HG02970 (cell line): ENCODE measurements at regions not wholly inside any gene's neighbourhood (a gene's known extent, or its start where the extent isn't known, plus 50 kb on each side); places are given as distances from the start of the nearest gene placed in this dataset.
"Not testable (repeated sequence)": the region's sequence is repeated elsewhere in the genome, so short reads cannot be mapped to it uniquely, and the experiment has no call there.

Experiments used
- ATAC-seq: cut with Tn5 transposase; IDR thresholded peaks from one replicate; pipeline ENCODE4 v1.9.1; 2021; ENCODE audit warnings: mild to moderate bottlenecking, moderate library complexity, moderate number of reproducible peaks; ENCODE audit not compliant: unreplicated experiment, low FRiP score

DNA sequence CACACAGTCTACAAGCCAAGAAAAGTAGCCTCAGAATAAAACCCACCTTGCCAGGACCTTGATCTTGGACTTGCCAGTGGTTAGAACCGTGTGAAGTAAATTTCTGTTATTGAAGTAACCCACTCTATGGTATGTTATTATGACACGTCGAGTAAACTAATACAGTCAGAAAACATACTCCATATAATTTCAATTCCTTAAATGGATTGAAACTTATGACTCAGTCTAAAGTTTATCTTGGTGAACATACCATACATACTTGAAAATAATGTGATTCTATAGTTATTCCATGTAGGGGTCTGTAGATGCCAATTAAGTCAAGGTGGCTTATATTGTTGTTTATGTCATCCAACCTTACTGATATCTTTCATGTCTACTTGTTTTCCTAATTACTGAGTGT is 950.7 kb downstream of the TLE4 start:
- ATAC-seq: no peak

DNA sequence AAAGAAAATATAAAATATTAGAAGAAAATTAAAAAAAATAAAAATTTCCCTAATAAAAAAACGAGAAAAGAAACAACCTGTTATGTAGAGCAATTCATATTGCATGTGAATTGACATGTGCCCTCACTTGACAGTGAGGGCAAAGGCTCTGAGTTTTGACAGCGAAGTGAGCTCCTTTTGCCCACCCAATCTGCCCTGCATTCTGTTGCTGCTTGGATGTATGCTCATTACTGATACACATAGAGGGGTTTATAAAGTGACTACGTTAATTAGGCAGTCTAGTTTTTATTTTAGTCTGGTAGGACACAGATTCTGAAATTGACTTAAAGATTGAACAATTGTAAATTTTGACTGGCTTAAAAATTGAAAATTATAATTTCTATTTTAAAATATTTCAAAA is 949.4 kb downstream of the TLE4 start:
- ATAC-seq: no peak

DNA sequence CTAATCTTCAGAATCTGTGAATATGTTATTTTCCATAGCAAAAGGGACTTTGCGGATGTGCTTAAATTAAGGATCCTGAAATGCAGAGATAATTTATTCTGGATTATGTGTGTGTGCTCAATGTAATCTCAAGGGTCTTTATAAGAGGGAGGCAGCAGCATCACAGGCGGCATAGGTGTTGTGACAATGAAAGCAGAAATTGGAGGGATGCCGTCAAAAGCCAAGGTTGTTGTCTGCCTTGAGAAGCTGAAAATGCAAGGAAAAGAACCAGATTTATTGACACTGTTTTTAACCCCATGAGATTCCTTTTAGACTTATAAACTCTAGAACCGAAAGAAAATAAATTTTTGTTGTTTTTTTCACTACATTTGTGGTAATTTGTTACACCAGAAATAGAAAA is 948.5 kb downstream of the TLE4 start:
- no peak for ATAC-seq

DNA sequence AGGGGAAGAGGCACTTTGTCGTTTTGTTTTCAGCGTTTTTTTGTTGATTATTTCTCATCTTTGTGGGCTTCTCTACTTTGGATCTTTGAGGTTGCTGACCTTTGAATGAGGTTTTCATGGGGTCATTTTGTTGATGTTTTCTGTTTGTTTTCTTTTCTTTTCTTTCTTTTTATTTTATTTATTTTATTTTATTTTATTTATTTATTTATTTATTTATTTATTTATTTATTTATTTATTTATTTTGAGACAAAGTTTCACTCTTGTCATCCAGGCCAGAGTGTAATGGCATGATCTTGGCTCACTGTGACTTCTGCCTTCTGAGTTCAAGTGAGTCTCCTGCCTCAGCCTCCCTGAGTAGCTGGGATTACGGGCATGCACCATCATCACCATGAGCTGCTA is 946.7 kb downstream of the TLE4 start:
- ATAC-seq: no peak

DNA sequence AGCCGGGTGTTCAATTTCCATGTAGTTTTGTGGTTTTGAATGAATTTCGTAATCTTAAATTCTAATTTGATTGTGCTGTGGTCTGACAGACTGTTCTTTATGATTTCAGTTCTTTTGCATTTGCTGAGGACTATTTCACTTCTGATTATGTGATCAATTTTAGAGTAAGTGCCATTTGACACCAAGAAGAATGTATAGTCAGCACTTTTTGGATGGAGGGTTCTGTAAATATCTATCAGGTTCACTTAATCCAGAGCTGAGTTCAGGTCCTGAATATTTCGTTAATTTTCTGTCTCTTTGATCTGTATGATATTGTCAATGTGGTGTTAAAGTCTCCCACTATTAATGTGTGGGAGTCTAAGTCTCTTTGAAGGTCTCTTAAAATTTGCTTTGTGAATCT is 944.9 kb downstream of the TLE4 start:
- no peak for ATAC-seq

DNA sequence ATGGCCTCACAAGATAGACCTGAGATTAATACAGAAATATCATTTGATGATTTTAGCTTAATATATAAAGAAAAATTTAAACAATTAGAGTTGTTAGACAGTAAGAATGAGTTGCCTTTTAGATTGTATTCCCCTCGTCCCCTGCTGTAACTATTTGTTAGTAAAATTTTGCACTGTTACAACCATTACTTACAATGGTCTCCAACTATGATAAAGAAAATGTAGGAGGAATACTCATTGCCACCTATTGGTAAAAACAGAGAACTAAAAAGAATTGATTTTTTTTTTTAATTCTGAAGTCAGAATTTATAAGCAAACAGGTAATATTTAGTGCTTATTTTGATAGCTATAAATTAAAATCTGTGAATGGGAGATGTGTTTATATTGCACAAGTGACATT is 937.6 kb downstream of the TLE4 start:
- ATAC-seq: no peak

DNA sequence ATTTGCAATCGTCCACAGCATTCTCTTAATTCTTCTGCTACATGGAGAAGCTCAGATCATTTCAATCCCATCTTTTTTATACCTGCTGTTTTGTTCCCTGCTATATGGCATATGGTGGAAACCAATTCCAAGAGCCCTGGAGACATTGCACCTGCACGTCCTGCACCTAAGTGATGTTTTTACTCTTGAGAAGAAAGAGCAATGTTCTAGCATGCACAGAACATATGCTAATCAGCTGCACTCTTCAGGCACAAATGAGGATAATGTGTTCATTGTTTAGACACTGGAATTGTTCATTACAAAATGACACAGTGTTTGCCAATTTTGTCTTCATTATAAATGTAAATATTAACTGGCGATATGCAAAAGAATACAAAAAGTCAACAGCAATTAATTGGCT is 935.8 kb downstream of the TLE4 start:
- no peak for ATAC-seq

DNA sequence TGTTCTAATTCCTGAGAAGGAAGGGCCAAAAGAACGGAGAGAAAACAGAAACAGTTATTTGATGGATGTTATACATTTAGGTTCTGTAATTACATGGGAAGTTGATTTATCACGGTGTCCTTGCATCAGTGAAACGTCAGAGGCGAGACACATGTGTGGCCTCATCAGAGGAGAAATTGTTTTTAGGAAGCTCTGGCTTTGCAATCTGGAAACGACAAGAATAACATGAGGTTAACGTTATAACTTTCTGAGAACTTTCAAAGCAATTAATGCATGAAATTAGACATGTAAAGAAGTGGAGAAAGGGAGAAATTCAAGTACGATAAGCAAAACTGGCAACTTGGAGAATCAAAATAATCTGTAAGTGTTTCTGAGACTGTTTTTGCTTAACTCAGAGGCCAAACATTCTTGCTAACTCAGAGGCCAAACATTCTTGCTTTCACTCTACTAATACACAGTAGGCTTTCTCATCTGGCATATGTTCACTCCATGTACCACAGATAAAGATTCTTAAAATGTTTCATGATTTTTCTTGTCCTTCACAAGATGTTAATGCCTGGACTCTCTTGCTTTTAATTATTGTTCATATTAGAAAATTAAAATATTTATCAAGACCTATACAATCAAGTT is 933.0 kb downstream of the TLE4 start:
- ATAC-seq: no peak

DNA sequence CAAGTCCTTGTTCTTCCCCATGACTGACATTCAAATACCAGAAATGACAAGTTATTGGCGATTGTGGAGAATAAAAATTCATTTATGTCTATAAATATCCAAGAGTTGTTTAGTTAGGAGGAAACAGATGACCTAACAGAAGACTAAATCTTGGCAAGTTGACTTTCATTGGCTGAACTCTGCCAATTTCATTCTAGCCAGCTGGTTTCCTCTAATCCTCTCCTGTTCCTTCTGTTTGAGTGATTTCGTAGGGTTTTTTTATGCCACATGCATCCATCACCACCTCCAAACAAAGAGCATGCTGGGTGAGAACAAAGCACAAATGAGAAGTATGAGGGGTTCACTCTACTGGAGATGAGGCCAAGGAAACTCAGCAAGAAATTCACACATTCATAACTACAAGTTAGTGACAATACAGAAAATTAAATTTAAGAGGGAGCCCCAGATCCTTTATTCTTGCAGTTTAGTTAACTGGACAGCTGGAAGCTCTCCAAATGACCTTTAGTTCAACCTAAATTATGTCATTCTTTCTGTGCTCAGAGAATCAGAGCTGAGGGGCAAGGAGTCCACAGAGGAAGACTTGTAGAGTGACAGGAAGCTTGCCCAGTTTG is 932.0 kb downstream of the TLE4 start:
- no peak for ATAC-seq

DNA sequence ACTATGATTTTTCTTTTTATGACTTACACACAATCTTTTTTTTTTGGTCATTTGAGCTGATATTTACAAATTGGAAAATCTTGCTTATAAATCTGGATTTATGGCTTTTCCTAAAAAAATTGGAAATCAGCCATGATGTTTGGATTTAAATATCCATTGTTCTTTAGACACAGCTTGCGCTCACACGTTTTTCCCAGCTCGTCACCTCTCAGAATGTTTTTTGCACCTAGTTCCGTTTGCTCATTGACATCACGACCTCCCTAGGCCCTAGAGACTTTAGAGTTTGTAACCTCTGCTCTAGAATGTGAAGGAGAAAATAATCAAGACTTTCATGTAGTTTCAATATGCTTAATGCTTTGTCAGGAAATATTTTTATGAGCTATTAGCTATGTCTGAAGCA is 930.5 kb downstream of the TLE4 start:
- no peak for ATAC-seq

DNA sequence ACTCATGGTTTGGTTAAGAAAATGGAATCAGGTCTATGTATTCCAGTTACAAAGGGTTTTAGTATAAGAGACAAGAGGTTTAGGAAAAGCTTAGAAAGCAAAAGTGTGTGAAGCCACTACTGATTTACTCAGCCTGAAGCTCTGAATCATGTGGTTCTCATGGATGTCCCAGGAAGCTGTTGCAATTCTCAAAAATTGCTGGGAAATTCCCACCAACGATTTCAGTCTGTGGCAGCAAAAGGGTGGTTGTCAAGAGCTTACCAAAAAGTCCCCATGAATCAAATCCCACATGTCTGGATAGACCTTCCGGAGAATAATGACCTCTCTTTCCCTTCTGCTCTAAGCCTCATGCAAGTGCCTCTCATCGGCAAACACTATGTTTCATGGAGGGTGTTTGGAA is 929.9 kb downstream of the TLE4 start:
- ATAC-seq: no peak

DNA sequence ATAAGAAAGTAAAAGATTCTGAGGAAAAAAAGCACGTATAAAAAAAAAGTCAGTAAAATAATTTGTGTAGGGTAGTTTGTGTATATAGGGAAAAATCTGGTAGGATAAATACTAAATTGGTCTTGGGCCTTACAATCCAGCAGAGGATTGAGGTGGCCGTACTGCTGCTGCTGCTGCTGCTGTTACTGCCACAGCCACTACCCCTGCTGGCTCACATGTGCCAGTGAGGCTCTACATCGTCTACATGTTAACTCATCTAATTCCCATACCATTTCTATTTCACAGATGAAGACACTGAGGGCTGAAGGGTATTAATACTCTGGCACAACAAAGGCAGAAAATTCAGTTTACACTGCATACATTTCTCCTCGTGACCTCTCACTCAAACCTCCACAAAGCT is 928.5 kb downstream of the TLE4 start:
- ATAC-seq: no peak

DNA sequence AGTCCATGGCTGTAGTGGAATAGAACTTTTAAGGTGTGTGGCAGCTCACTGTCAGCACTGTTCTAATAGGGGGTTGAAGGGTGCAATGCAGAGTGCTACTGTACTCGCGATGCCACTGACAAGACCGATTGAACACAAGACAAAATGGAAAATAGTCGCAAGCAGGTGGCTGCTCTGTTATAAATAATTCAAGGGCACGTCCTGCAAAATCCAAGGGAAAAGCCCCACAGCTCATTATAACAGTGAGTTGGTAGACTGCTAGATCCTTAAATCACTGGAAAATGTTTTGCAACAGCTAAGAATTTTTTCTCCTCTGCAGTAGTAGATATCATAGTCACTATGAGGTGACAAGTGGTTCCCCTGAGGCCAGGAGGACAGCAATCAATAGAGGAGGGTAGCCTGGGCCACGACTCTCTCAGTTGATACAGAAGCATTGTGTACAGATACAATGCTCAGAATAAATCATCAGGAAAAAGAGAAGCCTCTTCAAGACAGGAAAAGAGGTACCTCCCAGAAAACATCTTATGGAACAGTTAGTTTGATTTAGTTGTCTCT is 926.3 kb downstream of the TLE4 start:
- ATAC-seq: no peak

DNA sequence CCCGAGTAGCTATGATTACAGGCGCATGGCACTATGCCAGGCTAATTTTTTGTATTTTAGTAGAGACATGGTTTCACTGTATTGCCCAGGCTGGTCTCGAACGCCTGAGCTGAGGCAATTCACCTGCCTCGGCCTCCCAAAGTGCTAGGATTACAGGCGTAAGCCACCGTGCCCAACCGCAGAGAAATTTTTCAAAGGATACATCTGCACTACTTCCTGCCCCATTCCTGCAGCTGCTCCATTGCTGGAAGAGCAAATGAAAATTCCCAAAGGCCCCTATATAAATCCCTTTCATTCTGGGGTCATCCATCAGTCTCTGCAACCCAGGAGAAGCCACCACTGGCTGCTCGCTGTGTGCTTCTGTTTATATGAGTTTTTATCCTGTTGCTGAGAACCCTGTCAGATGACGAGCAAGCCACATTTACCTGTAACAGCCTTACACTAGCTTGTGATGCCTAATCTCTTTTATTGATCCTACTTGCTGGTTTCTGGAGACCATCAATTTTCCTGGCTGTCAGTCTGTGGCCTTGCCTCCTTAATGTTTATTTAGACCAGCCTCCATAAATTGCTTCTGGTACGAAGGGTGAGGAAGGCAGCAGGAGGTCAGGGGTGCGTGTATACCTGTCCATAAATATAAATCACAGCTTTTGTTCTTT is 925.3 kb downstream of the TLE4 start:
- ATAC-seq: no peak

DNA sequence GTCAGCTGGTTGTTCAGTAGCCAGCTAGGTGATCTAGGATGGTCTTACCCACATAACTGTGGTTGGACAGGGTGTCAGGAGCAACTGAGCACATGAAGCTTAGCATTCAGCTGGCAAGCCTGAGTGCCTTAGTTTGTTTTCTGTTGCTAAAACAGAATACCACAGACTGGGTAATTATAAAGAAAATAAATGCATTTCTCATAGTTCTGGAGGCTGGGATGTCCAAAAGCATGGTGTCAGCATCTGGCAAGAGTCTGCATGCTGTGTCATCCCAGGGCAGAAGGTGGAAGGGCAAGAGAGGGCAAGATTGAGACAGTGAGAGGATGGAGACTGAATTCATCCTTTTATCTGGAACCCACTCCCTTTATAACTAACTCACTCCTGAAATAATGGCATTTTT is 921.5 kb downstream of the TLE4 start:
- ATAC-seq: no peak

DNA sequence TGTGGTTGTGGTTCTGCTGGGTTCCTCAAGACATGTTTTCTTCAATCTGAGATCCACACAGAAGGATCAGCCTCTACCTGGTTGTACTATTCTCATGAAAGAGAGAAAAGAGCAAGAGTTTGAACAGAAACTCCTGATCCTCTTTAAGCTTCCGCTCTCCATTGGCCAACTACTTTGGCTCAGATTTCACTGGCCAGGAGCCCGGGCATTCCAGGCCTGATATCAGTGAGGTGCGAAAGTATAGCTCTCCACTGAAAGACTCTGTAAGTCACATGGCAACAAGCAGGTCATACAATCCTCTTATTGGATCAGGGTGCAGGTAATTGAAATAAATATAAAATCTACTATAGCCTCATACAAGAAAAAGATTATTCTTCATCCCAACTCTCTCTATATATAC is 920.5 kb downstream of the TLE4 start:
- ATAC-seq: no peak

DNA sequence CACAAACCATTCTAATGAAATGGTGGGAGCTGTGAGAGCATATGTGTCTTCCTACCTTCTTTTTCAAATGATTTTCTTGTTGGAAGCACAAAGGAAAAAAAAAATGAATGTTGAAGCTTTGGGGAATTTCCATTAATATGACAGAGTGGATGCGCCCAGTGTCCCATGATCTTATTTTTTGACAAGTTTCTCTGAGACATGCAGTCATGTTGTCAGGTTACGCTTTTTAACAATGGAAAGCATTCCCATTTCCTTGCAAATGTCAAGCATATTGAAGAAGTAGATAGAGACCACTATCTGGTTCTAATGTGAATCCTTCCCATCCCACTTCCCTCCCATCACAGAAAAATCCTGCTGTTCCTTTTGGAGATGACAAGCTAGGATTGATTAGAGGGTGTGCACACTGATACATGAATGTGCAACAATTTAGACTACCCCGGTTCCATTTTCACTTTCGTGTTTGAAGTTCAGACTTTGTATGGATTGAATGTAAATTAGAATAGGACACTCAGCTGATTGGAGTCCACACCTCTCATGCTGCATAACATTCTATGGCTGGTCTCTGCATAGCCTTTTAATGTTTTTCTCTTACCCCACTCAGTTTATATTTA is 919.4 kb downstream of the TLE4 start:
- no peak for ATAC-seq

DNA sequence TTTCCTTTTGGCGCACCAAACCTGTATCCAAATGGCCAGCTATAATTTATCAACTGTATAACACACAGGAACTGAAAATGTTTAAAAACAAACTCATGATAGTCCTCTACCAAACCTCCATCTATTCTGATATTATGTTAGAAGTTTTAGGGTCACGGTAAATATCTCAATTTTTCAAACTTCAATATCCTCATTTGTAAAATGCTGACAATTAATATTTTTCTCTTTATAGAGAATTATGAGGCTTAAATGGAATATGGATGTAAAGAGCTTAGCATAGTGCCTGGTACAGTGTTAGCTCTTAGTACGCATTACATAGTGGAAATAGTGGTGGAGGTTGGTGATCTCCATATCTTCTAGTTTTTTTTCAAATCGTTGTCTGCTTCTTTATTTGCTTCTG is 917.6 kb downstream of the TLE4 start:
- ATAC-seq: no peak

DNA sequence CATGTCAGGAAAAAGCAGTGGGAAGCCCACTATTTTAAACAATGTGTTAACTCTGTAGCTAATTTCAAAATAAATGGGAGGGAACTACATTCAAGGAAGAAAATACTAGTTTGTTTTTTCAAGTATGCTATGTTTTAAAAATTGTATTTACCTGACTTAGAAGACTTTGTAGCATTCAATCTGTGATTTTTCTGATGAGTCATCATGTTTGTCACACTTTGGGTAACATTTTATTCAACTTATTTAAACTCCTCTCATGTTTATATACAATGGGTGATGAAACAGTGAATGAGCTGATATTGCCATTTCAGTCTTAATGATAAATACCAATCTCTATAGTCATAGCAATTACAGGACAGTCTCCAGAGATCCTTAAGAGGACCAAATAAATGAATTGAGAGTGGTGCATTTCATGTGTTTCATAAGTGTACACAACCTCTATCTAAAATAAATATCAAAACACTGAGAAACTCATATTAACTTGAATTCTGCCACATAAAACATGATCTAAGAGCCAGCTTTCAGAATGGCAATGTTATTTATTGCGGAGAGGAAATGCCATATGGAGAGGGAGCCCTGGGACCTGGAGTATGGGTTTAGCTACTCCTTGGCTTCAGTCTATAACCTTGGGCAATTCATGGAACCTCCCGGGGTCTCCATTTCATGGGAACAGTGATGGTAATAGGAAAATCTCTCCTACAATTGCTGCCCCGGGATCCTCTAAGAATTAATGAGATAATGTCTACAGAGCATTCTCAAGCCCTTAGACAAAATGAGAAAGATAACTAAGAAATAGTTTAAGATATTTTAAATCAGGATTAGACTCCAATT is 913.9 kb downstream of the TLE4 start:
- no peak for ATAC-seq

DNA sequence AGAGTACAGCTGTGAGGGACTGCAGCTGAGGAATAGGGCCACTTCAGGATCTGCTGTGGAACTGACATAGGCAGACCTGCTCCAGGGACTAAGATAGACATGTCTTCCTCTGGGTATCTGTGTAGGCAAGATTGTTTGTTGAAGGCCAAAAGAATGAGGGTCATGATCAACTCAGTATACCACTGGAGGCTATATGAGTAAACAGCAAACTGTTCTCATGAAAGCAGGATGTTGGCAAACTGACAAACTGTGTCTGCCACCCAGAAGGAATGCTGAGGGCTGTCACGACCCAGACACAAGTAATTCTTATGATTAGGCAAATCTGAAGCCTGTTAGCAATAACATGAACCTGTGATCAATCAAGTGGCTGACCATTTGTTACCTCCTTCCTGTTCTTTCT is 910.5 kb downstream of the TLE4 start:
- ATAC-seq: not testable (repeated sequence)

DNA sequence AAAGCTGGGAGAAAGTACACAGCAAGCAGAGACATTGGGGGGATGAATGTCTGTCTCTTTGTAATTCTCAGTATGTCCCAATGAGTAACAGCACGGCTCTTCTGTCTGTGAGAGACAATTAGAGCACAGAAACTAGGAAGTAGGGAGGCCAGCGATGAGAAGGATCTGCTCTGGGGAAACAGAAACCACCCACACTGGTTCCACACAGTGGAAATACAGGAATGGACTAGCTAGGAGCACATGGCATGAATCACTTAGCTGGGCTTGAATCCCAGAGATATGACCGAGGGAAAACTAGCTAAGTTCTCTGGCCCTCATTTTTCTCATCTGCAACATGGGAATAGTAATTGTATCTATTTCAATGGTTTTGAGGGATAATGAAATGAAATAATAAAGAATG is 895.9 kb downstream of the TLE4 start:
- ATAC-seq: no peak
